ENCODE measurements at regions not wholly inside any gene's neighbourhood (a gene's known extent, or its start where the extent isn't known, plus 50 kb on each side); places are given as distances from the start of the nearest gene placed in this dataset.

DNA sequence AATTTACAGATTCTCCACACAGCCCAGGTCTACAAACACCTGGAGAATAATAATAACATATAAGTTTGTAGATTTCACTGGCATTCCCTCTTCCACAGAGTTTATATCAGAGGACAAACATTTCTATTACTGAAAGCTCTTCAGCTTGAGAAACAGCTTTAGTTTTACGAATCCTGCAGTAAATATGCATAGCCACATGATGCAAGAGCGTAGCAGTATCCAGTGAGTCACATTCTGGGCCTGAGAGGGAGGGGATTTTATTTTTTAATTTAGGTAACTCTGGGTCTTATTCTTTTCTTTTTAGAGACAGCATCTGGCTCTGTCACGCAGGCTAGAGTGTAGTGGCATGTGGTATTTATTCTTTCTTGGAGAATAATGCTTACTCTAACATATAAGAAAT lies 1002.8 kb downstream of the TRHDE start:
- TF ChIP-seq POLR2A (IDR thresholded peaks at IDR 0.05) = no peak
- TF ChIP-seq, protein P1, sequence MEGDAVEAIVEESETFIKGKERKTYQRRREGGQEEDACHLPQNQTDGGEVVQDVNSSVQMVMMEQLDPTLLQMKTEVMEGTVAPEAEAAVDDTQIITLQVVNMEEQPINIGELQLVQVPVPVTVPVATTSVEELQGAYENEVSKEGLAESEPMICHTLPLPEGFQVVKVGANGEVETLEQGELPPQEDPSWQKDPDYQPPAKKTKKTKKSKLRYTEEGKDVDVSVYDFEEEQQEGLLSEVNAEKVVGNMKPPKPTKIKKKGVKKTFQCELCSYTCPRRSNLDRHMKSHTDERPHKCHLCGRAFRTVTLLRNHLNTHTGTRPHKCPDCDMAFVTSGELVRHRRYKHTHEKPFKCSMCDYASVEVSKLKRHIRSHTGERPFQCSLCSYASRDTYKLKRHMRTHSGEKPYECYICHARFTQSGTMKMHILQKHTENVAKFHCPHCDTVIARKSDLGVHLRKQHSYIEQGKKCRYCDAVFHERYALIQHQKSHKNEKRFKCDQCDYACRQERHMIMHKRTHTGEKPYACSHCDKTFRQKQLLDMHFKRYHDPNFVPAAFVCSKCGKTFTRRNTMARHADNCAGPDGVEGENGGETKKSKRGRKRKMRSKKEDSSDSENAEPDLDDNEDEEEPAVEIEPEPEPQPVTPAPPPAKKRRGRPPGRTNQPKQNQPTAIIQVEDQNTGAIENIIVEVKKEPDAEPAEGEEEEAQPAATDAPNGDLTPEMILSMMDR (IDR thresholded peaks at IDR 0.05) = no peak

All from testis (tissue), 2 donors.